ENCODE measurements at regions not wholly inside any gene's neighbourhood (a gene's known extent, or its start where the extent isn't known, plus 50 kb on each side); places are given as distances from the start of the nearest gene placed in this dataset.

DNA sequence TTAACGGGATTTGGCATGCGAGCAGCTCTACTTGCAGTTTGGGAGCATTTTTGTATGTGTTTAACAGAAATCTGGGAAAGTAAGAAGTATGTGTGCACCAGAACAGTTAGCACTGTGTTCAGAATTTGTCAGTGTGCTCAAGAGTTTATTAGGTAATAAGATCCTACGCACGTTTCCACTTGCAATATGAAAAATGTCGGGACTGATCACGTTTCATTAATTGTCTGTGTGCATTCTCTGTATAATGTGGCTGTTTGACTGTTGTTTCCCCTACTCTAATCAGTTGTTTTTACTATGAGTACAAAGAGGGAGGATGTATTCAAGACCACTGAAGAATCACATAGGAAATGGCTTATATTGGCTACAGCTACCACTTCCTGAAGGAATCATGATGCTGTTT, 349.7 kb upstream of the POU3F2 start:
- FAIRE-seq: no peak

DNA sequence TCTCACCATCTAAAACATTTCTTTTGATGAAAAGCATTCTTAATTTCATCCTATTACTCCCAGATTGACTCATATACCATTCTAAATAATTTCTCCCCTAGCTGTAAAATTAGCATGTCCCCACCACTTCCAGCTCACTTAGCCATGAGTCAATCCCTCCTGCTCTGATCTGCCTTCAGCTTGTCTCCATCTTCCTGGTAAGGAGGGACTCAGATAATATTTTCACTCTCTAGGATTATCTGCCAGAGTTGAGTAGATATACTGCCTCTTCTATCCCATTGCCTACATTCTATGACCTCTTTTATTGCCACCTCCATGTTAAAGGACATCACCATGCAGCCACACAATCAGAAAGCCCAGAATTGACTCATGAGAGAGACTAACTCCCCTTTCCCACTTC, 348.8 kb upstream of the POU3F2 start:
- FAIRE-seq: no peak

DNA sequence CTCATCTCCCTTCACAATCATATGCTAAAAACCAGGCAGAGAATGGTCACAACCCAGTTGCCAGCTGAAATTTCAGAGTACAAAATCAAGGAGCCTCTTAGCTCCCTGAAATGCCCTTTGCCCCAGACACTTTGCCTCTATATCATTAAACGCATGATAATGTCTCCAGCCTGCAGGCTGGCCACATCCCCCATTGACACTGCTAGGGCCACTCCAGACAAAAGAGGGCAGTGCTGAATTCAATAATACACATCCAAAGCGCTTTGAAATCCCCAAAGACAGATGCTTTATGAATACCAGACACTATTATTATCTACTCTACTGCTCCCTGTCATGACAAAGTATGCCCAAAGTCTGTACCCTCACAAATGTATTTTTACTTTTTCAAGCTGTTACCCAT, 348.3 kb upstream of the POU3F2 start:
- no peak for FAIRE-seq

DNA sequence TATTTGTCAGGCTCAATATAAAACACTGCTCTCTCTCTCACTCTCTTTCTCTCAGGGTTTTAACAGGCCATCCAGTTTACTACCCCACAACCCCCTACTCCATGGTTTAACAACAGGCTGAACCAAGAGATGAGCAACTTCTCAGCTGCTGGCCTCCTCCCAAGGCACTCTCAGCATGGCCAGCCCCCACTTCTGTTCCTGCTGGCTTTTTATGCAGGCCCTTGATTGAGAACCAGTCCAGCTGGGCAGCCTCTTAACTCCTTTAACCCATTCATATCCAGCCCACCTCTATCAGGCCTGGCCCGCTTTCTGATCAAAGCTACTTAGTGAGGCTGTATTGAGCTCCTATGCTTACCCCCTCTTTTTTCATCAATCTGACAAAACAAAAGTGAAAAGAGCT, 346.8 kb upstream of the POU3F2 start:
- no peak for FAIRE-seq

DNA sequence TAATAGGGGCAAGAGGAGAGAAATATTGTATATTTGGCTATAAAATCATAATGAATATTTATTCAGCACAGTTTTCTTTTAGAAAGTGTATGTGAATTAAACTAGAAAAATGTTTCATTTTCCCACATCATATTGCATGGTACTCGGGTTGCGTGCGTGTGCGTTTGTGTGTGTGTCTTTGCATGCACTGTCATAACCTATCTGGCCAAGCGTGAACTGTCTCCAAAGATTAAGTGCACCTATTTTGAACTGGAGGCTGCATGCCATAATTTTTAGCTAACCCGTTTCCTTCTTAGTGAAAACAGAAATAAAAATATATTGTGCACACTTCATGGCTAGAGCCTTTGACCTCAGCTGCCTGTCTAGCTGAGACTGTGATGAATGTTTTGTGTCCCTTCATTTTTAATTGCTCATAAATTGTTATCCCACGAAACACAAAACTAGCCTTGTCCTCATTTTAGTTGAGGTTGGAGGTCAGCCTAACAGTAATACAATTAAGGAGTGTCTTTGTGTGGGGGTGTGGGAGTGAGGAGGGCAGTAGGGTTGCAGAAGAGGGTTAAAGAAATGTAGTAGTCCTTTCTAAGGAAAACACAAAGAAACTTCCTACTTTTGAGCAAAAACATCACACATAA, 336.1 kb upstream of the POU3F2 start:
- FAIRE-seq: no peak

DNA sequence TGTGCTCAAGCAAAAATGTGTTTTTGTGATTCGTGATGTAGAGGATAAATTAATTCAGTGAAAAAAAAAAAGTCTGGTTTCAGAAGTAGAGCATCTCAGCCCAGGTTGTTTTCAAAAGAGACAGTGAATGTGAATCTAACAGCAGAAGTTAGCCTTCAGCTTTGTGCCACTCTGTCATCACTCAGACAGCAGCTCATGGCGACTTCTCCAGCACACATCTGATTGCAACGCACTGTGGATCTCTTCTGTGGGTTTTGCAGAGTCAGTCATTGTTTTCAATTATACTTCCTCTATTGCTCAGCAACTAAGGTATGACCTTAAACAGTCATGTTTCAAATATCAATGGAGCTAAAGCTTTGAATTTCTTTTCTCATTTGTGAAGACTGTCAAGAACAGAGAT, 335.5 kb upstream of the POU3F2 start:
- no peak for FAIRE-seq

DNA sequence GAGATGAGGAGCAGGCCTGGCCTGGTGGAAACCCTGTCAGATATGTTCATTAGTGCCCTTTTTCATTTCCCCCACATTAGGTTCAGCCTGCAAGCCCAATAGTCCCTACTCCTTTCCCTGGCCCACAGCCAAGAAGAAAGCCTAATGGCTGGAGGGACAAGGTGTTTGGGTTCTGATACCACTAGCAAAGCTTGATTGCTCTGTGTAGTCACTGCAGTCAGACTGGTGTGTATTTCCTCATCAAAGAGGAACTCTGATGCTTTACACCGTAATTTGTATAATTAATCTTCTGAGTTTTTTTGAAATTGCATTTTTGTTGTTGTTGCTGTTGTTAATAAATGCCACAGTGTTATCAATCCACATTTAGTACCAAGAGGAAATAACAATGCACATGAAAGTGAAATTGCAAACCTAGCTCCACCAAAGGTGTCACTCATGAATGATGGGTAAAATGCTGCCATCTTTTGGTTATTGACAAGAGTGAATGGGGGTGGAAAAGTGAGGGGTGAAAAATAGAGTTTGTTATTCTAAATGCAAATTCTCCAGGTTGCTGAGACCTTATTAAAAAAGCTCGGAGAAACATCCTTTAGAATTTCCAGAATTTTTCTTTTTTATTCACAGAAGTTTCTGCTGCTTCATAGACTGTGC, 320.2 kb upstream of the POU3F2 start:
- FAIRE-seq: no peak

DNA sequence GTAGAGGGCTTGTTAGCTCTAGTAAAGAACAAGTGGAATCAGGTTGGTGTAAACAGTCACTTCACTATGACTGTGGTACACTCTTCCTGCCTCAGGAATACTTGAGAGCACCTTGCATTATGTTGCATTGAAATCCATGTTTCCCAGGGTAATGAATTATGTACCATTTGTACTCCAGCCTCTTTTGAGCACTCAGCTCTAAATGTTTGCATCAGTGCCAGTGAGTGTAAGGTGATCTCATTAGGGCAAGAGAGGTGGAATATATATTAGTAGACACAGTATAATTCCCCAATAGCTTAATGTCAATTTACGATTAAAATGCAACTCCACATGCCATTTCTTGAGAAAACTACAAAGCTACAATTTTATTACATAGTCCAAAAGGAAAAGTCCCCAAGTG, 319.6 kb upstream of the POU3F2 start:
- no peak for FAIRE-seq

DNA sequence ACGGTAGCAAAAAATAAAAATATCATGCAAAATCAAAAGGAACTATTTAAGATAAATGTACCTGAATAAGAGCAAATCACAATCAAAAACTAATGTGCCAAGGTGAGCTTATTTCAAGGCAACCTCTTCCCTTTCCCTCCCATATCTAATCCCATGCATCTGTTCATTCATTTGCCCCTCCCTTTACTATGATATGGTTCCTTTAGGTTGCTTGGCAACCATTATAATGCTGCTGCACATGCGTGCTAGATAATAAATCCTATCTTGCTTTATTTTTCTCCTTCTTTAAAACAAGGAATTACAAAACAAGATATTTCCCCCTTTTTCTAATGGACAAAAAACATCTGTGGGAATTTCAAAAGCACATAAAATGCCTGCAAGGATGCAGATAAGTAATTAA, 318.2 kb upstream of the POU3F2 start:
- FAIRE-seq: no peak

DNA sequence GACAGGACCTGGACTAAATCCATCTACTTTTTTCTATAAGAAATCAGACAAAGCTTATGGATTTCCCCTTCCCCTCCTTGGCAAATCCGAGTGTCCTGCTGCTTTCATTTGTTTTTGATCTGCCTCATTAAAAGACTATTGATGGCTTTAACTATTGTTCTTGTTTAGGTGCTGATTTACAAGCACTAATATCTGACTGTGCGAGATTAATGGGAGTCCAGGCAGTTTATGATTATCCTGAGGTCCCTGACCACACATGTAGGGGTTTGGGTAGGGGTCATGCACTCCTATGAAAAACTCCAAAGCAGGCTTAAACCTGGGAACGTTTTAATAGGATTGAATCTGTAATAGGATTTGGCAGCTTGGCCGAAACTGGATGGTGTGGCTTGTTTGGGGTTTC, 317.5 kb upstream of the POU3F2 start:
- no peak for FAIRE-seq

DNA sequence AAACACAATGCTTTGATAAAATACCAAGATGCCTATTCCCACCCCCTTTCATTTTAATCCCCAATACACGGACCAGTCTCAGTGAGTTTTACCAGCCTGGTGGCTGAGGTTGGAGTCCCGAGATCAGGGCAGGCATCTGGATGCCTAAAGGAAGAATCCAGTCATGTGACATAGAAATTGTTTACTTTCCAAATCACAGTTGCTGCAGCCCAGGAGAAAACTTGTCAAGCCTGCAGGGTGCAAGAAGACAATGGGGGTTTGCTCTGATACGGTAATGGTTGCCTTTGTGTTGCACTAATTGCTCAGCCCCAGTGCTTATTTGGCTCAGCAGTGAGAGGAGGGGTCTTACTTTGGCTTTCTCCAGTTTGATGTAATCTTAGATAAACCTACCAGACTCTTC, 308.5 kb upstream of the POU3F2 start:
- no peak for FAIRE-seq

DNA sequence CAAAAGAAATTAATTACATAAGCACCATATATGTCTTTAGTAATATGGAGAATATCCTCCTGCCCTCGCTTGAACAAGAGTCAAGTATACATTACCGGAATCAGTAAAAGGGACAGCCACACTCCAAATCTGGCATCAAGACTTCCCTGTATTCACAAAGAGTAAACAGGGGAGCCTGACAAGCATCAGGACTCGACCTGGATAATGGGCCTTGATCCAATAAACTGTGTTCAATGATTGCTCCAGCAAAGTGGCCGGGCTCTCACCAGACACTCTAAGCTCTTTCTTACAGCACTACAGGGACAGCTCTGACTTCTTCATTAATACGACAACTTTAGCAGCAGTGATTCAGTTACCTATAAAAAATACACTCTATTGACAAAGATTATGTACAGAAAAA, 307.9 kb upstream of the POU3F2 start:
- FAIRE-seq: no peak

DNA sequence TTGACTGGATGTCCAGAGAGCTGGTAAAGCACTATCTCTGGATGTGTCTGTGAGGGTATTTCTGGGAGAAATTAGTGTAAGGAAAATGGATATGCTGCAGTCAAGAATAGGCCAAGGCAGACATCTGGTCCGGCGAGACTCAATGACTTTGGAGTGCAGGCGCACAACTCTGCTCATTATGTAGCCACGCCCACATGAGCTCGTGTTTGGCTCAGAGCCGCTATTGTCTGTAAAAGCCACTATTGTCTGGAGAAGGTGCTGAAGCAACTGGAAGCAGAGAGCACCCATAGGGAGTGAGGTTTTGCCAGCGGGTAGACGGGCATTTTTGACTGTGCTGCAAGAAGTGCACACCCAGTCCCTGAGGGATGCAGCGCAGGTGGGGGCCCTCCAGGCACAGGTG, 305.0 kb upstream of the POU3F2 start:
- no peak for FAIRE-seq

DNA sequence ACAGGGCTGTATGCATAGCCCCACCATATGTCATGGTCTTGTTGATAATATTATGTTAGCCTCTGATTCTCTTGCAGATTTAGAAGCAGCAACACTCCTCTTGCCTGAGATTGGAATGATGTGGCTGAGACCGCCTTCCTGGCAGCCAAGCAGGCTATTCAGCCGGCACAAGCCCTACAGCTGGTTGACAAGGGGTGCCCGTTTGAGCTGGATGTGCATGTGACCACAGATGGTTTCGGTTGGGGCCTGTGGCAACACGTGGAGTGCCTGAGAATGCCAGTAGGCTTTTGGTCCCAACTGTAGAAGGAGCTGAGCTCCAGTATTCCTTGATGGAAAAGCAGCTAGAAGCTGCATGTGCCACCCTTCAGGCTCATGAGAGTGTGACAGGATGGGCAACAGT, 303.6 kb upstream of the POU3F2 start:
- no peak for FAIRE-seq

DNA sequence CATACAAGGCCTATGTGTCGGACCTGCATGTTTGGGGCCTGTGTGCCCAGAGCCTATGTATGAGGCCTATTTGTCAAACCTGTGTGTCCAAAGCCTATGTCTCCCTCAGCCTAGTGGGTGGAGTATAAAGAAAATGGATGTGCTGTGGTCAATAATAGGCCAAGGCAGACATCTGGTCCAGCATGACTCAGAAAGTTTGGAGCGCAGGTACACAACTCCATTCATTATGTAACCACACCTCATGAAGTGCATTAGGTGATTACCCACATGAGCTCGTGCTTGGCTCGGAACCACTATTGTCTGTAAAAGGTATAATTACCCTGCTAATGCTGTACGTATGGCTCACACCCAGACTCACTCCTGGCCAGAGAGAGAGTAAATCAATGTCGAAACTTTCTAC, 302.4 kb upstream of the POU3F2 start:
- FAIRE-seq: no peak

DNA sequence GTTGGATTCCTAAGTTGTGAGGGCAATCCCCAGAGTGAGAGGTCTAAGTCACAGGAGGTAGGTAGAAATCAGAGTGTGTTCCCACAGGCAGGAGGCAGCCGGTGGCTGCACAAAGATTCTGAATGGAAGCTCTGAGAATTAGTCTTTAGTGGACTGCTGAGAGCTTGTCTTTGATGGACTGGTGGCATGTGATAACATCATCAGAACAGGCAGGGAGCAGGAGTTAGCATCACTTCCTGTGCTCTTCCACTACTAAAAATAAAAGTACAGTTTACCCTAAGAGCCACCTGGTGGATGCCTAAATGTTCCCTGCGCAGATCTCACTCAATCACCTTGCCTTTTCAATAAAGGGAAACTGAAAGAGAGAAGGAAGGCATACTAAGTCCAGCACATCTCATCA, 294.6 kb upstream of the POU3F2 start:
- no peak for FAIRE-seq

DNA sequence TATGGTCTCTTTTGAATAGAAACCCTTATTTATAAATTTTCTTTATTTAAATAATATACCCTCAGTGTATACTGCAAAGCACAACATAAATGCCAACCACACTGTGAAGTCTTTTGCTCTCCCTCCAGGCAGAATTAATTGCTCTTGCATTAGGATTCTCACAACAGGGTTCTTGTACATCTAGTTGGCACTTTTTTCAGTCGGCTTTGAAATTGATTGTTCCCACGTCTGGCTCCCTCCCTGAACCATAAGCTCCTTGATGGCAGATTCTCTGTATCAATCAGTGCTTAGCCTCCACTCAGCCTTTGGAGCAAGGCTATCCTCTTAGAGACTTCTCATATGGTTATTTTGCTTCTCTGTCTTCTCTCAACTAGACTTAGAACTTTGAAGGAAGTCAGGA, 288.0 kb upstream of the POU3F2 start:
- no peak for FAIRE-seq

DNA sequence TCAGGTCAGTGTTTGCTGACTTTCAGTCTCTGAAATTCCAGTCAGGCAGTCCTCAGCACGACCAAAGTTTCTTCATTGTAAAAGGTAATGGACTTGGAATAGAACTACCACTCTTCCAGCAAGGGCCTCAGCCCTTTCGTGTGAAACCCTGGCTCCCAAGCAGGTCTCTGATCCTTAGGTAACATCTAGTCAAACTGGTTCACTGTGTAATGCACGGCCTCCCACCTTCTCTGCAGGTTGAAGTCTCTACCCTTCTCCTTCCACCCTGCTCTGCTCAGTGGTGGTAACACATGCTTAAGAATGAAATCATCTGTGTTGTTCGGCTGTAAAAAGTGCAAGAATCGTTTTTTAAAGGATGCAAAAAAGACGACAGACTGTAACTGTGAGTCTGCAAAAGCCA, 287.2 kb upstream of the POU3F2 start:
- no peak for FAIRE-seq

DNA sequence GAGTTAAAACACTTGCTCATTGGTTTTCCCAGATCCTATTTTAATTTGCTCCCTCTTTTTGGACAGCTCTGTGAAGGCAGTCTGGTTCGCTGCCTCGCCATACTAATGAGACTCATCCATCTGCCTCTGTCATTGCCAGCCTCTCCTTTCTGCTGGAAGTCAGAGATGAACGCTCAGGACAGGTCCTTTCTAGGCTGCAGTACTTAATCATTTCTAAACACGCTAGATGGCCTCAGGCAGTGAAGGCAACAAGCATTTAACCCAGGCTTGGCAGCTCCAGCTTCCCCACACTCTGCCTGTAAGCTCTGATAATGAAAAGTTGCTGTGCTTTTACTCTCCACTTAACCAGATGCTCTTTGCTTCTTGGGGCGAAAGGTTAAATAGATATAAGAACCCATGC, 286.7 kb upstream of the POU3F2 start:
- no peak for FAIRE-seq

DNA sequence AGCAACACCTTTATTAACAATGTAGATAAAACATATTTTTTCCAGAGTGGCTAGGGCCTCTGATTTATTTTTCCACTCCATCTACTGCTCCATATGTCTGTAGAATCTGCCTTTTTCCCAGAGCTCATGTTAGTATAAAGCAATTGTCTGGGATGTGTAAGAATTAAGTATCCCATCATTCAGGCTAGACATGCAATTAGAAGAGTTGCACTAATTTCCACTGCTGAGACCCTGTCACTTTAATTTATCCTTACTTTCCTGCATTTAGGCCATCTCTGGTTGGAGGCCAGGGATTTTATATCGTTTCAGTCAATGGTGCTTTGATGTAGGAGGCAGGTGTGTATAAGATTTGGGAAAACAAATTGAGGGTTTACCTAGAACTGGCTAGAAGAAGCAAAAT, 286.1 kb upstream of the POU3F2 start:
- FAIRE-seq: no peak

DNA sequence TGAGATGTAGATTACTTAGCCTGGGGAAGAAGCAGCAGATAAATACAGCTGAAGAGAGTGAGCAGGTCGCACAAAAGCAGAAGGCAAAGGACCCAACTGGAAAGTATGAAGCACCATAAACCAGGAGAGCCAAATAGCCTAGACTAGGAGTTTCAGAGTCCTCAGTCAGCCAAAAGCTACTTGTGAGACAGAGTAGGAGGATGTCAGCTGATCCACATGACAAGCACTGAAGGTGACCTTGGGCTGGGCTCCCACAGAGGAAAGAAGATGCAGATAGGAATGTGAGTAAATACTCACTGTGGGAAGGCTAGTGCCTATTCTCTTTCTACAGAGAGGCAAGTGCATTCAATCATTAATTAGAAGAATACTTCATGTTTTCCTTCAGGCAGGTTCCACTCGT, 274.0 kb upstream of the POU3F2 start:
- FAIRE-seq: no peak

DNA sequence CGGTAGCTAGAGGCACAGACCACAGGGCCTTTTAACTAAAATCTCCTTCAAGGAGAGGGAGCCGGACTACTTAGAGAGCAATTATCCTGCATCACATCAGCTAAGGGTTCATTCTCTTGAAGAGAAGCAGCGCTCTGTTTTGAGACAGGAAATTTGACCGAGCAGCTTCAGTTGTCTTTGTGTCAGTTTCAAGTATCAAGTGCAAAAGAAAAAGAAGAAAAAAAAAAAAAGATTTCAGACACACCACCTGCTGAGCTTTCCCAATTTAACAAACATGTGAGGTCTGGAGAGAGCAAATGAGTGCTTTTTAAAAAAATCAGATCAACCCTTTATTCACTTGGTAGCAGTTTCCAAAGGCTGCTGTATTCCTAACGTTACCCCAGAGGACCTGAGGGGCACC, 273.5 kb upstream of the POU3F2 start:
- FAIRE-seq: no peak

DNA sequence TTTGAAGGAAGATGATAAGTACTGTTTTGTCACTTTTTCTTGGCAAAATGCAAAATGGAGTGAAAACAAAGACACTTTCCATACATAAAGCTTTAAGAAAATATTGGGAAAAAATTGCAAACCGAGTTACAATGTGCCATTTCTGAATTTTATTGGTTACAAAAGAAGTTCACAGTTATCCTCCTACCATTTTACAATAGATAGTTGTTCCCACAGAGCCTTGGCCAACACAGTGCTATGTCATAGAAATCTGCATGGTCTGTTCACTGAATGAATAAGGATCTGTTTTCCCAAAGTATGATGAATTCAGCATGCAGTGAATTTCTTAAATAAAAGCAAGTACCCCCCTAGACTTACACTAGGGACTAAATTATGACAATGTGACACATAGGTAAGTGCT, 268.2 kb upstream of the POU3F2 start:
- FAIRE-seq: no peak

DNA sequence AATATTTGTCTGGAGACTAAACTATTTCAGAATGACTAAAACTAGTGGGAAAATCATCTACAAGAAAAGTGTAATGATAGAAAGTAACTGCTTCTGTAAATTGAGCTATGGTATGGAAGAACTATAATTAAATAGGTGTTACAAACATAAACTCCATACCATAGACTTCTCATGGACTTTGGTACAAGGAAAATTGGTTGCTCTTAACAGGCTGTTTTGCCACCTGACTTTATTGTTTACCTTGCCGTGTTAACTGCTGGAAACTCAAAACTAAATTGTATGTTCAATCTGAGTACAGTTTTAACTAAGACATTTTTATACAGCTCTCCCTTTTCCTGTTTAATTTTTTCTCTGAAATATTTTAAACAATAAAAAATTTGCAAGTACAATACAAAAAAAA, 261.8 kb upstream of the POU3F2 start:
- FAIRE-seq: no peak

DNA sequence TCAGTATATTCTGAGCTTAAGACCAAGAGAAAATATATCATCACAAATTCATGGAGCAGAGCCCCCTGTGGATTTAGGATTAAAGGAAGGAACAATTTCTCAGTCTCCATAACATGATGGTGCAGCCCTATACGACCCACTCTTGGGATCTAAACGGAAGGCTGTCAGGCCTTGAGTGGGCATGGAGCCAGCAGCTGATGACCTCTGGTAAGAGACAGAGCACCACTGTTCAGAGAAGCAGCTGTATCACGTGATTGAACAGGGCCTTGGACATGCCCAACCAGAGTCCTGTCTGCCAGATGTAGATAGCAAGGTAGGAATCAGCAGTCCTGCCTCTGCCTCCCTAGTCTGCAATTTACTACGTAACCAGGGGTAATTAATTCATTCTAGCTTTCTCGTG, 259.4 kb upstream of the POU3F2 start:
- no peak for FAIRE-seq

All from endometrium (tissue), 2 donors.